ENCODE measurements at regions not wholly inside any gene's neighbourhood (a gene's known extent, or its start where the extent isn't known, plus 50 kb on each side); places are given as distances from the start of the nearest gene placed in this dataset.

DNA sequence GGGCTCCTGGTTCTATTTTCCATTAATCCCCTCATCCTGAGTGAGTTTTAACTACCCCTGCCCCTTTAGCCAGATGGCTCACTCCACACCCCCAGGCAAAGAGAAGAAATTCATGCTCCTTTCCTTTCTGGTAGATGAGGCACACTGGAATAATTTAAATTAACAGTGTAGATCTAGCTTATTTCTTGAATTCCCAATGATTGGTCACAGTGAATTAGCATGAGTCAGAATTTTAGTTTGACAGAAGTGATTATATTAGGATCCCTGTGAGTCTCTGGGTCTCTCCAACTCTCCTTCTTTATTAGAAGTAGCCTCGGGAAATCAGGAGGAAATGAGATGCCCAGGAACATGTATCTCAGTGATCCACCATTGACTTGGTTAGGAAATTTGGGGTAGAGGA, 103.1 kb upstream of the KAZN start:
- Histone ChIP-seq H3K79me2 (ENCODE audit: insufficient read depth, low read length) (no peaks in the 10 kb centered on the region), H3K9me2 (replicated peaks; ENCODE audit: insufficient read depth, low read length) (no peaks in the 10 kb centered on the region), H2AFZ (ENCODE audit: low read depth, low read length, severe bottlenecking) (no peak overlapping the region), H3K36me3 (ENCODE audit: low read length) (no peaks in the 10 kb centered on the region), H3K27me3 (ENCODE audit: low read length) (no peaks in the 10 kb centered on the region), H3F3A (ENCODE audit: insufficient read depth) (no peaks in the 10 kb centered on the region), H3K9ac (ENCODE audit: low read length) (no peak overlapping the region), H3K4me2 (ENCODE audit: low read depth, low read length, poor library complexity, severe bottlenecking) (no peak overlapping the region), H3K9me3 (ENCODE audit: insufficient read depth, low read length) (no peaks in the 10 kb centered on the region), H4K20me1 (ENCODE audit: low read depth, low read length) (no peaks in the 10 kb centered on the region), H3K4me3 (ENCODE audit: insufficient read depth, low read length, poor library complexity, severe bottlenecking) (no peak overlapping the region), H3K27ac (ENCODE audit: low read depth, low read length) (no peak overlapping the region)
- TF ChIP-seq EZH2phosphoT487 (conservative IDR thresholded peaks at IDR 0.05; ENCODE audit: low read length) (no peak), CTCF (IDR thresholded peaks at IDR 0.05; ENCODE audit: insufficient read depth, low read length, poor library complexity, severe bottlenecking) (no peak)

- Histone ChIP-seq H2AFZ (ENCODE audit: low read depth, low read length, severe bottlenecking) (no peak overlapping the region), H3K27ac (ENCODE audit: low read depth, low read length) (no peak overlapping the region), H3K9me3 (ENCODE audit: insufficient read depth, low read length) (no peaks in the 10 kb centered on the region), H3K36me3 (ENCODE audit: low read length) (no peaks in the 10 kb centered on the region), H3K4me3 (ENCODE audit: insufficient read depth, low read length, poor library complexity, severe bottlenecking) (no peak overlapping the region), H4K20me1 (ENCODE audit: low read depth, low read length) (no peaks in the 10 kb centered on the region), H3K9me2 (replicated peaks; ENCODE audit: insufficient read depth, low read length) (no peaks in the 10 kb centered on the region), H3K4me2 (ENCODE audit: low read depth, low read length, poor library complexity, severe bottlenecking) (no peak overlapping the region), H3K9ac (ENCODE audit: low read length) (no peak overlapping the region), H3F3A (ENCODE audit: insufficient read depth) (no peaks in the 10 kb centered on the region), H3K27me3 (ENCODE audit: low read length) (no peaks in the 10 kb centered on the region), H3K79me2 (ENCODE audit: insufficient read depth, low read length) (no peaks in the 10 kb centered on the region)
- TF ChIP-seq CTCF (IDR thresholded peaks at IDR 0.05; ENCODE audit: insufficient read depth, low read length, poor library complexity, severe bottlenecking) (no peak), EZH2phosphoT487 (conservative IDR thresholded peaks at IDR 0.05; ENCODE audit: low read length) (no peak)
Measured at GRCh38 chr1:14495996-14496395, 102.5 kb upstream of the KAZN start.

- H2AFZ ChIP-seq (ENCODE audit: low read depth, low read length, severe bottlenecking): no peak overlapping the region
- H3K9ac ChIP-seq (ENCODE audit: low read length): no peak overlapping the region
- H3K9me2 ChIP-seq (replicated peaks; ENCODE audit: insufficient read depth, low read length): no peaks in the 10 kb centered on the region
- H3K4me3 ChIP-seq (ENCODE audit: insufficient read depth, low read length, poor library complexity, severe bottlenecking): no peak overlapping the region
- H3K27ac ChIP-seq (ENCODE audit: low read depth, low read length): no peak overlapping the region
- H3K79me2 ChIP-seq (ENCODE audit: insufficient read depth, low read length): no peaks in the 10 kb centered on the region
- H3K9me3 ChIP-seq (ENCODE audit: insufficient read depth, low read length): no peaks in the 10 kb centered on the region
- no peaks in the 10 kb centered on the region for H3F3A ChIP-seq (ENCODE audit: insufficient read depth)
- TF ChIP-seq EZH2phosphoT487 (conservative IDR thresholded peaks at IDR 0.05; ENCODE audit: low read length) (no peak), CTCF (IDR thresholded peaks at IDR 0.05; ENCODE audit: insufficient read depth, low read length, poor library complexity, severe bottlenecking) (no peak)
- H3K36me3 ChIP-seq (ENCODE audit: low read length): no peaks in the 10 kb centered on the region
- H4K20me1 ChIP-seq (ENCODE audit: low read depth, low read length): no peaks in the 10 kb centered on the region
- H3K4me2 ChIP-seq (ENCODE audit: low read depth, low read length, poor library complexity, severe bottlenecking): no peak overlapping the region
- H3K27me3 ChIP-seq (ENCODE audit: low read length): no peaks in the 10 kb centered on the region
Measured at GRCh38 chr1:14498839-14499238, 99.6 kb upstream of the KAZN start.

Measured in SU-DHL-6 (cell line).